Kasumi-1 (cell line): ENCODE measurements at regions not wholly inside any gene's neighbourhood (a gene's known extent, or its start where the extent isn't known, plus 50 kb on each side); places are given as distances from the start of the nearest gene placed in this dataset.

Source experiments
- DNase-seq, 2 experiments: peaks; one replicate each; lab custom pipeline; 2025; lab: John Stamatoyannopoulos, UW

- no peak for DNase-seq
These were observed 86.7 kb upstream of the NRIP1 start for GRCh38 chr21:15151385-15152103.

GRCh38 chr21:15152591-15152990 lies 87.8 kb upstream of the NRIP1 start:
- DNase-seq: no peak

- no peak for DNase-seq
These were observed 94.7 kb upstream of the NRIP1 start for GRCh38 chr21:15159382-15160020.

GRCh38 chr21:15160136-15160535 lies 95.3 kb upstream of the NRIP1 start:
- no peak for DNase-seq

- DNase-seq: no peak
These were observed 98.1 kb upstream of the NRIP1 start for GRCh38 chr21:15162921-15163320.

- no peak for DNase-seq
These were observed 99.5 kb upstream of the NRIP1 start for GRCh38 chr21:15164273-15164672.

- no peak for DNase-seq
These were observed 100.0 kb upstream of the NRIP1 start for GRCh38 chr21:15164678-15165303.

GRCh38 chr21:15170614-15171013 lies 105.8 kb upstream of the NRIP1 start:
- DNase-seq: no peak

GRCh38 chr21:15171546-15171945 lies 106.7 kb upstream of the NRIP1 start:
- no peak for DNase-seq

- DNase-seq: no peak
These were observed 108.2 kb upstream of the NRIP1 start for GRCh38 chr21:15172963-15173362.

GRCh38 chr21:15174923-15175322 lies 110.1 kb upstream of the NRIP1 start:
- DNase-seq: no peak

- DNase-seq: no peak
These were observed 117.9 kb upstream of the NRIP1 start for GRCh38 chr21:15182731-15183130.

- DNase-seq: no peak
These were observed 119.0 kb upstream of the NRIP1 start for GRCh38 chr21:15183813-15184257.

GRCh38 chr21:15190412-15190811 lies 125.6 kb upstream of the NRIP1 start:
- no peak for DNase-seq

GRCh38 chr21:15190837-15191236 lies 126.0 kb upstream of the NRIP1 start:
- DNase-seq: no peak

GRCh38 chr21:15191342-15191741 lies 126.5 kb upstream of the NRIP1 start:
- no peak for DNase-seq

- DNase-seq: no peak
These were observed 127.4 kb upstream of the NRIP1 start for GRCh38 chr21:15192243-15192642.

- no peak for DNase-seq
These were observed 129.1 kb upstream of the NRIP1 start for GRCh38 chr21:15193937-15194336.

- DNase-seq: no peak
These were observed 130.3 kb upstream of the NRIP1 start for GRCh38 chr21:15195104-15195503.

GRCh38 chr21:15195768-15196167 lies 131.0 kb upstream of the NRIP1 start:
- DNase-seq: no peak

- DNase-seq: no peak
These were observed 132.9 kb upstream of the NRIP1 start for GRCh38 chr21:15197696-15198095.

GRCh38 chr21:15199414-15200383 lies 134.9 kb upstream of the NRIP1 start:
- DNase-seq: no peak
